Suprapubic skin (tissue), 4 donors: ENCODE measurements at regions not wholly inside any gene's neighbourhood (a gene's known extent, or its start where the extent isn't known, plus 50 kb on each side); places are given as distances from the start of the nearest gene placed in this dataset.

Experiments used
- EP300 ChIP-seq: sonication (generic); formaldehyde crosslinking; IDR thresholded peaks from one replicate; pipeline ENCODE4 v1.6.1; 2017; ENCODE audit warnings: antibody characterized with exemption
- POLR2A ChIP-seq, 2 donors: fragments of 450-650 bp; IDR thresholded peaks; one replicate each; pipeline ENCODE4 v1.6.1; 2017; ENCODE audit warnings: antibody characterized with exemption in 2 of 2, mild to moderate bottlenecking in 2 of 2, moderate library complexity in 2 of 2
- POLR2AphosphoS5 ChIP-seq, 3 donors: sonication (generic); formaldehyde crosslinking; IDR thresholded peaks; one replicate each; pipeline ENCODE4 v1.6.1; 2017; ENCODE audit warnings: antibody characterized with exemption in 3 of 3
- TF ChIP-seq, protein P1 (sequence below), 2 donors: fragments of 200-600 bp in 1 of 2; fragments of 450-650 bp in 1 of 2; sonication (generic) in 1 of 2; IDR thresholded peaks; one replicate each; pipeline ENCODE4 v1.5.1; 2016 to 2019; ENCODE audit warnings: antibody characterized with exemption in 2 of 2, mild to moderate bottlenecking in 1 of 2, moderate library complexity in 1 of 2

- TF ChIP-seq, protein P1, sequence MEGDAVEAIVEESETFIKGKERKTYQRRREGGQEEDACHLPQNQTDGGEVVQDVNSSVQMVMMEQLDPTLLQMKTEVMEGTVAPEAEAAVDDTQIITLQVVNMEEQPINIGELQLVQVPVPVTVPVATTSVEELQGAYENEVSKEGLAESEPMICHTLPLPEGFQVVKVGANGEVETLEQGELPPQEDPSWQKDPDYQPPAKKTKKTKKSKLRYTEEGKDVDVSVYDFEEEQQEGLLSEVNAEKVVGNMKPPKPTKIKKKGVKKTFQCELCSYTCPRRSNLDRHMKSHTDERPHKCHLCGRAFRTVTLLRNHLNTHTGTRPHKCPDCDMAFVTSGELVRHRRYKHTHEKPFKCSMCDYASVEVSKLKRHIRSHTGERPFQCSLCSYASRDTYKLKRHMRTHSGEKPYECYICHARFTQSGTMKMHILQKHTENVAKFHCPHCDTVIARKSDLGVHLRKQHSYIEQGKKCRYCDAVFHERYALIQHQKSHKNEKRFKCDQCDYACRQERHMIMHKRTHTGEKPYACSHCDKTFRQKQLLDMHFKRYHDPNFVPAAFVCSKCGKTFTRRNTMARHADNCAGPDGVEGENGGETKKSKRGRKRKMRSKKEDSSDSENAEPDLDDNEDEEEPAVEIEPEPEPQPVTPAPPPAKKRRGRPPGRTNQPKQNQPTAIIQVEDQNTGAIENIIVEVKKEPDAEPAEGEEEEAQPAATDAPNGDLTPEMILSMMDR (IDR thresholded peaks at IDR 0.05), result no peak
- TF ChIP-seq POLR2A (IDR thresholded peaks at IDR 0.05) (no peak), EP300 (no peak), POLR2AphosphoS5 (IDR thresholded peaks at IDR 0.05) (no peak)
Observed at GRCh38 chr3:40994611-40995010, 204.7 kb upstream of the CTNNB1 start.
